ENCODE measurements at regions not wholly inside any gene's neighbourhood (a gene's known extent, or its start where the extent isn't known, plus 50 kb on each side); places are given as distances from the start of the nearest gene placed in this dataset.

GRCh38 chr2:199590321-199591203, 132.8 kb upstream of the SATB2 start (continued):
- TF ChIP-seq, protein P1, sequence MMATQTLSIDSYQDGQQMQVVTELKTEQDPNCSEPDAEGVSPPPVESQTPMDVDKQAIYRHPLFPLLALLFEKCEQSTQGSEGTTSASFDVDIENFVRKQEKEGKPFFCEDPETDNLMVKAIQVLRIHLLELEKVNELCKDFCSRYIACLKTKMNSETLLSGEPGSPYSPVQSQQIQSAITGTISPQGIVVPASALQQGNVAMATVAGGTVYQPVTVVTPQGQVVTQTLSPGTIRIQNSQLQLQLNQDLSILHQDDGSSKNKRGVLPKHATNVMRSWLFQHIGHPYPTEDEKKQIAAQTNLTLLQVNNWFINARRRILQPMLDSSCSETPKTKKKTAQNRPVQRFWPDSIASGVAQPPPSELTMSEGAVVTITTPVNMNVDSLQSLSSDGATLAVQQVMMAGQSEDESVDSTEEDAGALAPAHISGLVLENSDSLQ (IDR thresholded peaks at IDR 0.05), result no peak
- TF ChIP-seq TAF1 (IDR thresholded peaks at IDR 0.05; ENCODE audit: borderline replicate concordance, low read depth, low read length), result no peak
- TF ChIP-seq HDAC2 (IDR thresholded peaks at IDR 0.05), result no peak
- no peak for TF ChIP-seq GATAD2B (conservative IDR thresholded peaks at IDR 0.05; ENCODE audit: low read depth)
- TF ChIP-seq YBX1 (IDR thresholded peaks at IDR 0.05), result no peak
- no peak for TF ChIP-seq CHD2 (IDR thresholded peaks at IDR 0.05; ENCODE audit: borderline replicate concordance, low read depth, low read length)
- TF ChIP-seq STAT1 (conservative IDR thresholded peaks at IDR 0.05), result no peak

- CTCF ChIA-PET, result no interaction called here
- H3K4me3 ChIP-seq, result no peak overlapping the region
- SMC1A ChIA-PET (ENCODE audit: uncharacterized antibody, unreplicated experiment), result no interaction called here
- H3K9me3 ChIP-seq (replicated peaks; ENCODE audit: control insufficient read depth, insufficient read depth, low read length), result no peaks in the 10 kb centered on the region
- H3K9ac ChIP-seq (ENCODE audit: control insufficient read depth, insufficient read depth, low read length), result no peak overlapping the region
- no peaks in the 10 kb centered on the region for H4K20me1 ChIP-seq (ENCODE audit: control insufficient read depth, insufficient read depth)
- WGBS (ENCODE audit: insufficient coverage, insufficient replicate concordance, low lambda C conversion rate, missing lambda C conversion rate), result 55% methylated on average over 11 of the region's 11 CpGs
- DNase-seq (ENCODE audit: low read depth, low spot score) (no peak), FAIRE-seq (no peak), ATAC-seq (no peak)
- no peak for TF ChIP-seq TCF7 (IDR thresholded peaks at IDR 0.05; ENCODE audit: borderline replicate concordance)
- no peak for TF ChIP-seq GATAD2B (conservative IDR thresholded peaks at IDR 0.05; ENCODE audit: low read depth)
- TF ChIP-seq, protein P1 (IDR thresholded peaks at IDR 0.05), result no peak
- TF ChIP-seq SIN3A (IDR thresholded peaks at IDR 0.05; ENCODE audit: low read depth, low read length), result no peak
- no peak for TF ChIP-seq MYC (IDR thresholded peaks at IDR 0.05; ENCODE audit: insufficient read depth, insufficient read length, insufficient replicate concordance, low read length, severe bottlenecking)
- no peak for TF ChIP-seq ASH2L (IDR thresholded peaks at IDR 0.05; ENCODE audit: borderline replicate concordance, low read depth)
- no peak for TF ChIP-seq CHD2 (IDR thresholded peaks at IDR 0.05; ENCODE audit: borderline replicate concordance, low read depth, low read length)
- TF ChIP-seq TARDBP (IDR thresholded peaks at IDR 0.05; ENCODE audit: borderline replicate concordance), result no peak
- no peak for TF ChIP-seq ZNF592 (IDR thresholded peaks at IDR 0.05)
- H3K4me2 ChIP-seq (ENCODE audit: control insufficient read depth, insufficient read depth), result no peak overlapping the region
- H3K27me3 ChIP-seq (replicated peaks in 1 of 2; ENCODE audit: control insufficient read depth in 2 of 2, insufficient read depth in 2 of 2, low read length in 1 of 2), result peaks cover 0 to 3% of the 10 kb centered on the region in 2 experiments; a peak in 1 of 4 replicates
- H3K4me1 ChIP-seq (ENCODE audit: control insufficient read depth, insufficient read depth, low read length), result no peaks in the 10 kb centered on the region
- in situ Hi-C loops (cut with MboI), result no loop called here
- no peak overlapping the region for H3K27ac ChIP-seq (ENCODE audit: control insufficient read depth, insufficient read depth)
- no peaks in the 10 kb centered on the region for H3K79me2 ChIP-seq (ENCODE audit: control insufficient read depth, insufficient read depth, low read length)
- H3K36me3 ChIP-seq (ENCODE audit: control insufficient read depth in 2 of 2, insufficient read depth in 2 of 2, low read length in 1 of 2), result no peaks in the 10 kb centered on the region
- POLR2A ChIA-PET, result no interaction called here
- H2AFZ ChIP-seq (ENCODE audit: control insufficient read depth, low read depth, low read length), result no peak overlapping the region
- RAD21 ChIA-PET (ENCODE audit: unreplicated experiment), result no interaction called here
- intact Hi-C loops (cut with micrococcal nuclease; ENCODE audit: unreplicated experiment), result no loop called here
- BruUV-seq (replicated peaks), result no TSS peak
Measured at GRCh38 chr2:199589306-199589705, 131.6 kb upstream of the SATB2 start.
